Activated CD4-positive, alpha-beta T cell treated with anti-CD3 and anti-CD28 coated beads, Interleukin-2, amount 50 U/mL, for 16 hours (primary cell): ENCODE measurements at regions not wholly inside any gene's neighbourhood (a gene's known extent, or its start where the extent isn't known, plus 50 kb on each side); places are given as distances from the start of the nearest gene placed in this dataset.
"Not testable (repeated sequence)": the region's sequence is repeated elsewhere in the genome, so short reads cannot be mapped to it uniquely, and the experiment has no call there.

Experiments
- DNase-seq: peaks from one replicate; pipeline ENCODE4 v3.0.0-alpha.2; 2020

- not testable (repeated sequence) for DNase-seq
These were observed 88.3 kb upstream of the LHX1 start for GRCh38 chr17:36849020-36849419.

GRCh38 chr17:36849871-36850348 lies 87.4 kb upstream of the LHX1 start:
- DNase-seq: peak; percentile 92

GRCh38 chr17:36850790-36851189 lies 86.5 kb upstream of the LHX1 start:
- DNase-seq: peak; percentile 77

GRCh38 chr17:36851250-36851649 lies 86.0 kb upstream of the LHX1 start:
- DNase-seq: no peak

- not testable (repeated sequence) for DNase-seq
These were observed 84.8 kb upstream of the LHX1 start for GRCh38 chr17:36852478-36852877.

GRCh38 chr17:36854982-36855381 lies 82.3 kb upstream of the LHX1 start:
- DNase-seq: no peak

GRCh38 chr17:36855459-36855858 lies 81.8 kb upstream of the LHX1 start:
- DNase-seq: no peak

GRCh38 chr17:36856222-36856621 lies 81.1 kb upstream of the LHX1 start:
- no peak for DNase-seq

- DNase-seq: no peak
These were observed 80.3 kb upstream of the LHX1 start for GRCh38 chr17:36856903-36857381.

GRCh38 chr17:36857698-36858097 lies 79.6 kb upstream of the LHX1 start:
- DNase-seq: no peak

GRCh38 chr17:36858119-36859002 lies 78.9 kb upstream of the LHX1 start:
- no peak for DNase-seq

- DNase-seq: no peak
These were observed 78.3 kb upstream of the LHX1 start for GRCh38 chr17:36859003-36859300.

GRCh38 chr17:36859706-36860105 lies 77.6 kb upstream of the LHX1 start:
- no peak for DNase-seq

- no peak for DNase-seq
These were observed 75.7 kb upstream of the LHX1 start for GRCh38 chr17:36861531-36861930.

GRCh38 chr17:36862116-36862920 lies 75.0 kb upstream of the LHX1 start:
- no peak for DNase-seq

GRCh38 chr17:36863131-36863530 lies 74.1 kb upstream of the LHX1 start:
- no peak for DNase-seq

GRCh38 chr17:36863676-36864612 lies 73.3 kb upstream of the LHX1 start:
- no peak for DNase-seq

- no peak for DNase-seq
These were observed 72.3 kb upstream of the LHX1 start for GRCh38 chr17:36864827-36865430.

- DNase-seq: no peak
These were observed 69.4 kb upstream of the LHX1 start for GRCh38 chr17:36867716-36868341.

- DNase-seq: no peak
These were observed 68.5 kb upstream of the LHX1 start for GRCh38 chr17:36868777-36869176.

GRCh38 chr17:36869441-36869840 lies 67.8 kb upstream of the LHX1 start:
- DNase-seq: no peak
